ENCODE measurements at regions not wholly inside any gene's neighbourhood (a gene's known extent, or its start where the extent isn't known, plus 50 kb on each side); places are given as distances from the start of the nearest gene placed in this dataset.

- Histone ChIP-seq H2BK5ac (ENCODE audit: low read depth, low read length, poor library complexity, severe bottlenecking) (no peak overlapping the region), H3K27me3 (ENCODE audit: control insufficient read depth in 1 of 2, insufficient read depth in 1 of 2, low read length in 2 of 2) (no peaks in the 10 kb centered on the region), H2AK5ac (ENCODE audit: low read length, severe bottlenecking) (no peak overlapping the region), H2BK15ac (ENCODE audit: low read depth, poor library complexity, severe bottlenecking) (no peak overlapping the region), H2BK120ac (ENCODE audit: low read depth, low read length) (no peak overlapping the region), H3K4ac (ENCODE audit: low read depth in 1 of 2, low read length in 2 of 2) (no peak overlapping the region), H3K9me3 (ENCODE audit: control insufficient read depth, low read length) (no peaks in the 10 kb centered on the region), H3K4me3 (ENCODE audit: insufficient read depth in 1 of 2, low read depth in 1 of 2, low read length in 2 of 2) (no peak overlapping the region), H2AFZ (ENCODE audit: low read depth, low read length) (no peak overlapping the region), H3K9ac (ENCODE audit: low read length) (no peak overlapping the region), H3K27ac (ENCODE audit: low read length, poor library complexity, severe bottlenecking) (no peak overlapping the region), H3K79me1 (replicated peaks; ENCODE audit: low read length, poor library complexity, severe bottlenecking) (no peaks in the 10 kb centered on the region), H3K4me1 (ENCODE audit: control insufficient read depth, insufficient read depth, low read depth, low read length) (peaks cover 9% of the 10 kb centered on the region), H4K8ac (ENCODE audit: low read length) (no peak overlapping the region), H4K91ac (ENCODE audit: low read length) (no peak overlapping the region), H2BK12ac (ENCODE audit: low read length in 2 of 2) (no peak overlapping the region), H3K23ac (ENCODE audit: low read length in 2 of 2) (no peak overlapping the region), H3K14ac (ENCODE audit: low read length in 2 of 2) (no peak overlapping the region), H3K18ac (ENCODE audit: low read depth in 1 of 2, low read length in 2 of 2) (no peak overlapping the region), H3K36me3 (ENCODE audit: control insufficient read depth in 1 of 2, insufficient read depth in 2 of 2, low read depth in 1 of 2, low read length in 2 of 2) (no peaks in the 10 kb centered on the region), H3K4me2 (ENCODE audit: low read length, poor library complexity, severe bottlenecking) (no peak overlapping the region)
- DNase-seq: no peak
Observed at GRCh38 chr12:105483691-105484090, 153.2 kb downstream of the C12orf75 start.

DNA sequence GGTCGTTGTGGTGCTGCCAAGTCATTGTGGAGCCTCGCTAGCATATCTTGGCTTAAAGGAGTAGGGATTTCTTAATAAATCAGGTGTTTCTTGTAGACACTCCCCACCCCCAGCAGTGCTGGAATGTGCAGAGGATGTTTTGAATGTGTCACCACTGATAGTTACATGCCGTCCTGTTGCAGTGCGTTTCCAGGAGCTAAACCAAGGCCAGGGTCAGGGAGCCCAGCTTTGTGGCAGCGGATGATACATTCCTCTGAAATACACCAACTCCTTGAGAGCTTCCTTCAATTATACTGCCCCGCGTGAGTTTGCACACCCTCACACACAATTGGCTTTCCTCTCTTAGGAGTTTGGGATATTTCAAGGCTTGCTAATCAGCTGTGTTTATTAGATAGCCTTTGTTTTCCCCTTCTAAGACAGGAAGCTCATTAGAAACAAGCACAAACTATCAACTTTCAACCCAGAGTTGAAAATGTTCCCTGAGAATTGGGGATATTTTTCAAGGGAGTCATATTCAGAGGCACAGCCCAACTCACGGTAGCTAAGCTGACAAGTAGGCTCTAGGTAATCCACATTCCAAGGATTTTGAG lies 154.9 kb downstream of the C12orf75 start:
- no peak overlapping the region for H3K4ac ChIP-seq (ENCODE audit: low read depth in 1 of 2, low read length in 2 of 2)
- peaks cover 9% of the 10 kb centered on the region for H3K4me1 ChIP-seq (ENCODE audit: control insufficient read depth, insufficient read depth, low read depth, low read length)
- H3K27ac ChIP-seq (ENCODE audit: low read length, poor library complexity, severe bottlenecking): peak overlapping the region; percentile 25
- DNase-seq: peak; percentile 41
- H3K9me3 ChIP-seq (ENCODE audit: control insufficient read depth, low read length): no peaks in the 10 kb centered on the region
- H3K79me1 ChIP-seq (replicated peaks; ENCODE audit: low read length, poor library complexity, severe bottlenecking): no peaks in the 10 kb centered on the region
- H2BK15ac ChIP-seq (ENCODE audit: low read depth, poor library complexity, severe bottlenecking): no peak overlapping the region
- H3K36me3 ChIP-seq (ENCODE audit: control insufficient read depth in 1 of 2, insufficient read depth in 2 of 2, low read depth in 1 of 2, low read length in 2 of 2): no peaks in the 10 kb centered on the region
- no peak overlapping the region for H2BK120ac ChIP-seq (ENCODE audit: low read depth, low read length)
- H3K4me3 ChIP-seq (ENCODE audit: insufficient read depth in 1 of 2, low read depth in 1 of 2, low read length in 2 of 2): no peak overlapping the region
- no peak overlapping the region for H3K14ac ChIP-seq (ENCODE audit: low read length in 2 of 2)
- H3K18ac ChIP-seq (ENCODE audit: low read depth in 1 of 2, low read length in 2 of 2): no peak overlapping the region
- H3K4me2 ChIP-seq (ENCODE audit: low read length, poor library complexity, severe bottlenecking): no peak overlapping the region
- no peak overlapping the region for H2BK5ac ChIP-seq (ENCODE audit: low read depth, low read length, poor library complexity, severe bottlenecking)
- H2AFZ ChIP-seq (ENCODE audit: low read depth, low read length): no peak overlapping the region
- no peak overlapping the region for H2AK5ac ChIP-seq (ENCODE audit: low read length, severe bottlenecking)
- H3K23ac ChIP-seq (ENCODE audit: low read length in 2 of 2): no peak overlapping the region
- H4K91ac ChIP-seq (ENCODE audit: low read length): no peak overlapping the region
- H3K27me3 ChIP-seq (ENCODE audit: control insufficient read depth in 1 of 2, insufficient read depth in 1 of 2, low read length in 2 of 2): no peaks in the 10 kb centered on the region
- WGBS: 16% methylated on average over 8 of the region's 8 CpGs
- H3K9ac ChIP-seq (ENCODE audit: low read length): no peak overlapping the region
- no peak overlapping the region for H2BK12ac ChIP-seq (ENCODE audit: low read length in 2 of 2)
- H4K8ac ChIP-seq (ENCODE audit: low read length): no peak overlapping the region

DNA sequence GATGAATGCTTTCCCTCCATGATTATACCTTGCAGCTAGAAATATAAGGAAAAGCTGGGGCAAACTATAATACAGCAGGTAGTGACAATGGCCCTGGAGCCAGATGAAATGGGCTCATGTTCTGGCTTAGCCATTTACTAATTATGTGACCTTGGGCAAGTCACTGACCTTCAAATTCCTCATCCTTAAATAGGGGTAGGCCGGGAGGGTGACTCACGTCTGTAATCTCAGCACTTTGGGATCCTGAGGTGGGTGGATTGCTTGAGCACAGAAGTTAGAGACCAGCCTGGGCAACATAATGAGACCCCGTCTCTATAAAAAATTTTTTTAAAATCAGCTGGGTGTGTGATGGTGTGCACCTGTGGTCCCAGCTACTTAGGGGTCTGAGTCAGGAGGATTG lies 155.4 kb downstream of the C12orf75 start:
- H2BK12ac ChIP-seq (ENCODE audit: low read length in 2 of 2): no peak overlapping the region
- no peak overlapping the region for H4K8ac ChIP-seq (ENCODE audit: low read length)
- no peak overlapping the region for H3K4me2 ChIP-seq (ENCODE audit: low read length, poor library complexity, severe bottlenecking)
- no peaks in the 10 kb centered on the region for H3K79me1 ChIP-seq (replicated peaks; ENCODE audit: low read length, poor library complexity, severe bottlenecking)
- WGBS: 38% methylated on average over 3 of the region's 3 CpGs
- H3K14ac ChIP-seq (ENCODE audit: low read length in 2 of 2): no peak overlapping the region
- H2BK15ac ChIP-seq (ENCODE audit: low read depth, poor library complexity, severe bottlenecking): no peak overlapping the region
- no peak overlapping the region for H3K23ac ChIP-seq (ENCODE audit: low read length in 2 of 2)
- DNase-seq: peak; percentile 16
- H3K18ac ChIP-seq (ENCODE audit: low read depth in 1 of 2, low read length in 2 of 2): no peak overlapping the region
- H3K27me3 ChIP-seq (ENCODE audit: control insufficient read depth in 1 of 2, insufficient read depth in 1 of 2, low read length in 2 of 2): no peaks in the 10 kb centered on the region
- no peaks in the 10 kb centered on the region for H3K9me3 ChIP-seq (ENCODE audit: control insufficient read depth, low read length)
- no peak overlapping the region for H2BK120ac ChIP-seq (ENCODE audit: low read depth, low read length)
- H3K4me3 ChIP-seq (ENCODE audit: insufficient read depth in 1 of 2, low read depth in 1 of 2, low read length in 2 of 2): no peak overlapping the region
- H2AK5ac ChIP-seq (ENCODE audit: low read length, severe bottlenecking): no peak overlapping the region
- no peak overlapping the region for H2BK5ac ChIP-seq (ENCODE audit: low read depth, low read length, poor library complexity, severe bottlenecking)
- no peak overlapping the region for H3K4ac ChIP-seq (ENCODE audit: low read depth in 1 of 2, low read length in 2 of 2)
- no peaks in the 10 kb centered on the region for H3K36me3 ChIP-seq (ENCODE audit: control insufficient read depth in 1 of 2, insufficient read depth in 2 of 2, low read depth in 1 of 2, low read length in 2 of 2)
- H2AFZ ChIP-seq (ENCODE audit: low read depth, low read length): no peak overlapping the region
- H3K27ac ChIP-seq (ENCODE audit: low read length, poor library complexity, severe bottlenecking): peak overlapping the region; percentile 25
- H3K9ac ChIP-seq (ENCODE audit: low read length): no peak overlapping the region
- no peak overlapping the region for H4K91ac ChIP-seq (ENCODE audit: low read length)
- peaks cover 7% of the 10 kb centered on the region for H3K4me1 ChIP-seq (ENCODE audit: control insufficient read depth, insufficient read depth, low read depth, low read length)

DNA sequence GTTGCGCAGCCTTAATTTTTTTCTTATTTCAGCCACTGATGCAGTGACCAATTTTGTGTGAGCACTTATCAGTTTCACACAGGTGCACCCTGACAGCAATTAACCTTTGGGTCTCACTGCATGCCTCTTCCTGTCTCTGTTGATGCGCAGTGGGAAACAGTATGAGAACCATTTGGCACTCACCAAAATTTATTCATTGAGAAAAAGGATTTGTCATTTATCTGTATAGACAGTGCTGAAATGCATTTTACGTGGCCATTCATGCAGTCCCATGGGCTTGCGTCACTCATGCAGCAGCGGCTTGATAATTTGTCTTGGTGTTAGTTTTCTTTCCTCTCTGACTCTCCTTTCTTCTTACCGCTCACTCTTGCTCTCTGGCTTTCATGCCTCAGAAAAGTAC lies 157.5 kb downstream of the C12orf75 start:
- H2BK5ac ChIP-seq (ENCODE audit: low read depth, low read length, poor library complexity, severe bottlenecking): no peak overlapping the region
- no peaks in the 10 kb centered on the region for H3K9me3 ChIP-seq (ENCODE audit: control insufficient read depth, low read length)
- no peaks in the 10 kb centered on the region for H3K79me1 ChIP-seq (replicated peaks; ENCODE audit: low read length, poor library complexity, severe bottlenecking)
- H3K27me3 ChIP-seq (ENCODE audit: control insufficient read depth in 1 of 2, insufficient read depth in 1 of 2, low read length in 2 of 2): no peaks in the 10 kb centered on the region
- H3K4me2 ChIP-seq (ENCODE audit: low read length, poor library complexity, severe bottlenecking): no peak overlapping the region
- H4K8ac ChIP-seq (ENCODE audit: low read length): no peak overlapping the region
- no peak overlapping the region for H3K23ac ChIP-seq (ENCODE audit: low read length in 2 of 2)
- no peak overlapping the region for H3K14ac ChIP-seq (ENCODE audit: low read length in 2 of 2)
- no peak overlapping the region for H3K4me3 ChIP-seq (ENCODE audit: insufficient read depth in 1 of 2, low read depth in 1 of 2, low read length in 2 of 2)
- 93% methylated on average over 5 of the region's 6 CpGs for WGBS
- H3K4me1 ChIP-seq (ENCODE audit: control insufficient read depth, insufficient read depth, low read depth, low read length): peaks cover 7% of the 10 kb centered on the region
- H3K9ac ChIP-seq (ENCODE audit: low read length): no peak overlapping the region
- H3K27ac ChIP-seq (ENCODE audit: low read length, poor library complexity, severe bottlenecking): no peak overlapping the region
- H3K36me3 ChIP-seq (ENCODE audit: control insufficient read depth in 1 of 2, insufficient read depth in 2 of 2, low read depth in 1 of 2, low read length in 2 of 2): no peaks in the 10 kb centered on the region
- no peak overlapping the region for H3K18ac ChIP-seq (ENCODE audit: low read depth in 1 of 2, low read length in 2 of 2)
- H2AFZ ChIP-seq (ENCODE audit: low read depth, low read length): no peak overlapping the region
- H3K4ac ChIP-seq (ENCODE audit: low read depth in 1 of 2, low read length in 2 of 2): no peak overlapping the region
- H2BK120ac ChIP-seq (ENCODE audit: low read depth, low read length): no peak overlapping the region
- H2BK15ac ChIP-seq (ENCODE audit: low read depth, poor library complexity, severe bottlenecking): no peak overlapping the region
- H2AK5ac ChIP-seq (ENCODE audit: low read length, severe bottlenecking): no peak overlapping the region
- H2BK12ac ChIP-seq (ENCODE audit: low read length in 2 of 2): peak overlapping the region in 1 of 2 experiments; percentile 21
- no peak for DNase-seq
- no peak overlapping the region for H4K91ac ChIP-seq (ENCODE audit: low read length)

Measured in mesenchymal stem cell (in vitro differentiated cells and primary cell).